ENCODE measurements at regions not wholly inside any gene's neighbourhood (a gene's known extent, or its start where the extent isn't known, plus 50 kb on each side); places are given as distances from the start of the nearest gene placed in this dataset.

DNA sequence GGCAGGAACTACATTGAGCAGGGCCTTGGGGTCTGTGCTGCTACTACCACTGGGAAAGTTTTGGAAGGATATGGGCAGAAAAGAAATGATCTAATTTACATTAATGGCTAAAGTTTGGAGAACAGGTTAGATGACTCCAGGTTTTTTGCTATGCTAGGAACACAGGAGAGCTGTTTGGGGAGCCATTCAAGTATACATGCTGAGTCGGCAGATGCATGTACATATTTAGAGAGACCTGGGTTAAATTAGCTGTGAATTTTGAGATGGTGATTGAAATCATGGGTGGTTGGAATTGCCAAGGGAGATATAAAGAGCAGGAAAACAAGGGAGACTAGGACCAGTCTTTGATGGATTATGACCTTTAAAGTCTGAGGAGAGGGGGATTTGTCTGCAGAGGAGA is 113.1 kb upstream of the BACH2 start:
- DNase-seq = no peak
- TF ChIP-seq, protein P1, sequence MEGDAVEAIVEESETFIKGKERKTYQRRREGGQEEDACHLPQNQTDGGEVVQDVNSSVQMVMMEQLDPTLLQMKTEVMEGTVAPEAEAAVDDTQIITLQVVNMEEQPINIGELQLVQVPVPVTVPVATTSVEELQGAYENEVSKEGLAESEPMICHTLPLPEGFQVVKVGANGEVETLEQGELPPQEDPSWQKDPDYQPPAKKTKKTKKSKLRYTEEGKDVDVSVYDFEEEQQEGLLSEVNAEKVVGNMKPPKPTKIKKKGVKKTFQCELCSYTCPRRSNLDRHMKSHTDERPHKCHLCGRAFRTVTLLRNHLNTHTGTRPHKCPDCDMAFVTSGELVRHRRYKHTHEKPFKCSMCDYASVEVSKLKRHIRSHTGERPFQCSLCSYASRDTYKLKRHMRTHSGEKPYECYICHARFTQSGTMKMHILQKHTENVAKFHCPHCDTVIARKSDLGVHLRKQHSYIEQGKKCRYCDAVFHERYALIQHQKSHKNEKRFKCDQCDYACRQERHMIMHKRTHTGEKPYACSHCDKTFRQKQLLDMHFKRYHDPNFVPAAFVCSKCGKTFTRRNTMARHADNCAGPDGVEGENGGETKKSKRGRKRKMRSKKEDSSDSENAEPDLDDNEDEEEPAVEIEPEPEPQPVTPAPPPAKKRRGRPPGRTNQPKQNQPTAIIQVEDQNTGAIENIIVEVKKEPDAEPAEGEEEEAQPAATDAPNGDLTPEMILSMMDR (IDR thresholded peaks at IDR 0.05; ENCODE audit: control extremely low read depth, extremely low read depth) = no peak
- Histone ChIP-seq H3K27ac (ENCODE audit: low read depth in 1 of 2, low read length in 1 of 2) (no peak overlapping the region), H3K9me3 (ENCODE audit: control insufficient read depth in 4 of 4, insufficient read depth in 3 of 4, low read length in 3 of 4) (peaks cover 0 to 1% (median 0%) of the 10 kb centered on the region in 4 donors), H3K4me3 (no peak overlapping the region), H3K36me3 (ENCODE audit: control insufficient read depth in 4 of 4, insufficient read depth in 4 of 4, low read length in 4 of 4) (no peaks in the 10 kb centered on the region), H3K9ac (ENCODE audit: insufficient read depth in 1 of 2, low read length in 2 of 2) (no peak overlapping the region), H3K27me3 (ENCODE audit: control insufficient read depth in 3 of 3, insufficient read depth in 3 of 3, low read length in 2 of 3) (no peaks in the 10 kb centered on the region), H3K4me1 (ENCODE audit: control insufficient read depth in 5 of 5, insufficient read depth in 5 of 5, low read length in 5 of 5) (peaks cover 0 to 10% (median 4%) of the 10 kb centered on the region in 5 donors)
- no peak for ATAC-seq (ENCODE audit: insufficient read depth, low FRiP score)
- 92 to 95% methylated on average over 1 of the region's 1 CpG for WGBS, 2 donors

DNA sequence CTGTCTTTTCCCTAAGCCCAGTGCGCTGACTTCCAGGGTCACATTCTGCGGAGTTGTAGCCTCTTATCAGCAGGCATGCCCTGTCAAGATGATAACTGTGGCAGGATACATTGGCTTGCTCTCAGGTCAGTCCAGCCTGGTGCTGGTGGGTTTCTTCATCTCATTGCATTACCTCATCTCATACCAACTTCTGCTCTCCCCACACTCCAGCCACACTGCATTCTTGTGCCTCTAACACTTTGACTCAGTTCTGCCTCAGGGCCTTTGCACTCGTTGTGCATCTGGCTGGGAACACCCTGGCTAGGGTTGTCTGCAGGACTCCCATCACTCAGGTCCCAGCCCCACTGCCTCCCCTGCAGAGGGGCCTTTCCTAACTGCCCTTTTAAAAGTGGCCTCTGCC is 110.3 kb upstream of the BACH2 start:
- no peak for DNase-seq
- no peaks in the 10 kb centered on the region for H3K36me3 ChIP-seq (ENCODE audit: control insufficient read depth in 4 of 4, insufficient read depth in 4 of 4, low read length in 4 of 4)
- H3K4me1 ChIP-seq (ENCODE audit: control insufficient read depth in 5 of 5, insufficient read depth in 5 of 5, low read length in 5 of 5) = peaks cover 0 to 8% (median 5%) of the 10 kb centered on the region in 5 donors
- H3K9ac ChIP-seq (ENCODE audit: insufficient read depth in 1 of 2, low read length in 2 of 2) = no peak overlapping the region
- peaks cover 0 to 2% (median 0%) of the 10 kb centered on the region in 4 donors for H3K9me3 ChIP-seq (ENCODE audit: control insufficient read depth in 4 of 4, insufficient read depth in 3 of 4, low read length in 3 of 4)
- H3K27ac ChIP-seq (ENCODE audit: low read depth in 1 of 2, low read length in 1 of 2) = no peak overlapping the region
- 87 to 90% methylated on average over 3 of the region's 3 CpGs for WGBS, 2 donors
- H3K4me3 ChIP-seq = no peak overlapping the region
- TF ChIP-seq, protein P1 (IDR thresholded peaks at IDR 0.05; ENCODE audit: control extremely low read depth, extremely low read depth) = no peak
- no peaks in the 10 kb centered on the region for H3K27me3 ChIP-seq (ENCODE audit: control insufficient read depth in 3 of 3, insufficient read depth in 3 of 3, low read length in 2 of 3)
- ATAC-seq (ENCODE audit: insufficient read depth, low FRiP score) = no peak

DNA sequence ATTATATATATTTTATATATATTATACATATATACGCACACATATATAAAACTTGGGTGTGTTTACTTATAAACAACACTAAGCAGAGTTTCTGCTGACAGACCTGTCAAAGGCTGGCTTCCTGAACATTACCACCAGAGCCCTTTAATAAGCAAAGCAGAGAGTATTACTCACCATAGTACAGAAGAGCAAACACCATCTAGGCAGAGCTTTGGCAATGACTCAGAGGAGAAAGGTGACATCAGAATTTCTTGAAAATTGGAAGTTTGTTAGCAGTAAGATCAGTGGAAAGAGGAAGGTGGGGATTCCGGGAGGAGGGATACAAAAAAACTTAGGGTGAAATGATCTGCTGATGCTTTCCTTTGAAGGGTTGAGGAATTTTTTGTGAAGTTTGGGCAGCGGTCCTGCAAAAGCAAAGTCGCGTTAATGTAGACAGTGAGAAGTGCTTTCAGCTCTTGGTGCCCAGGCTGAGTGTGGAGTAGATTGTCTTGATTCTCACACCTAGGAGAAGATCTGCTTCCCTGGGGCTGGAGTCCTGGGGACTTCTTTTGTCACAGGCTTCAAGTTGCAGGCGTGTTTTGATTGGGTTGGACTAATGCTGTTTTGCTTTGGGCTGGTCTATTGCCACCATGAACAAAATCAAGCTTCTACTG is 109.6 kb upstream of the BACH2 start:
- peaks cover 0 to 2% (median 0%) of the 10 kb centered on the region in 4 donors for H3K9me3 ChIP-seq (ENCODE audit: control insufficient read depth in 4 of 4, insufficient read depth in 3 of 4, low read length in 3 of 4)
- no peak overlapping the region for H3K9ac ChIP-seq (ENCODE audit: insufficient read depth in 1 of 2, low read length in 2 of 2)
- peaks cover 0 to 3% (median 0%) of the 10 kb centered on the region in 3 donors for H3K27me3 ChIP-seq (ENCODE audit: control insufficient read depth in 3 of 3, insufficient read depth in 3 of 3, low read length in 2 of 3)
- no peak overlapping the region for H3K4me3 ChIP-seq
- H3K27ac ChIP-seq (ENCODE audit: low read depth in 1 of 2, low read length in 1 of 2) = no peak overlapping the region
- peaks cover 0 to 8% (median 5%) of the 10 kb centered on the region in 5 donors for H3K4me1 ChIP-seq (ENCODE audit: control insufficient read depth in 5 of 5, insufficient read depth in 5 of 5, low read length in 5 of 5)
- ATAC-seq (ENCODE audit: insufficient read depth, low FRiP score) = no peak
- no peak for DNase-seq
- TF ChIP-seq, protein P1 (IDR thresholded peaks at IDR 0.05; ENCODE audit: control extremely low read depth, extremely low read depth) = no peak
- H3K36me3 ChIP-seq (ENCODE audit: control insufficient read depth in 4 of 4, insufficient read depth in 4 of 4, low read length in 4 of 4) = no peaks in the 10 kb centered on the region
- WGBS, 2 donors = 90 to 92% methylated on average over 6 of the region's 6 CpGs
